Omental fat pad (tissue), 3 donors: ENCODE measurements at regions not wholly inside any gene's neighbourhood (a gene's known extent, or its start where the extent isn't known, plus 50 kb on each side); places are given as distances from the start of the nearest gene placed in this dataset.

Experiments used
- ATAC-seq: fragments of 150-250 bp; one replicate; pipeline ENCODE4 v1.9.1; 2016; ENCODE audit warnings: mild to moderate bottlenecking, moderate library complexity; ENCODE audit not compliant: low FRiP score
- DNase-seq: peaks from one replicate; pipeline ENCODE4 v3.0.0-alpha.2; 2019; ENCODE audit warnings: low spot score
- CTCF ChIP-seq, 3 donors: fragments of 450-650 bp; IDR thresholded peaks; one replicate each; pipeline ENCODE4 v1.5.1; 2016 to 2017; ENCODE audit warnings: antibody characterized with exemption in 3 of 3, mild to moderate bottlenecking in 3 of 3, moderate library complexity in 2 of 3

GRCh38 chr5:106525438-106525837, 1145.3 kb downstream of the EFNA5 start:
- no peak for ATAC-seq
- TF ChIP-seq CTCF (IDR thresholded peaks at IDR 0.05), result no peak
- DNase-seq, result no peak

GRCh38 chr5:106523852-106524251, 1146.9 kb downstream of the EFNA5 start:
- TF ChIP-seq CTCF (IDR thresholded peaks at IDR 0.05), result no peak
- DNase-seq (no peak), ATAC-seq (no peak)

- ATAC-seq (no peak), DNase-seq (no peak)
- no peak for TF ChIP-seq CTCF (IDR thresholded peaks at IDR 0.05)
Observed at GRCh38 chr5:106522296-106522695, 1148.4 kb downstream of the EFNA5 start.

GRCh38 chr5:106521701-106522100, 1149.0 kb downstream of the EFNA5 start:
- ATAC-seq (no peak), DNase-seq (no peak)
- no peak for TF ChIP-seq CTCF (IDR thresholded peaks at IDR 0.05)

GRCh38 chr5:106510321-106510720, 1160.4 kb downstream of the EFNA5 start:
- DNase-seq, result no peak
- ATAC-seq, result no peak
- TF ChIP-seq CTCF (IDR thresholded peaks at IDR 0.05), result no peak

GRCh38 chr5:106508894-106509293, 1161.8 kb downstream of the EFNA5 start:
- no peak for DNase-seq
- TF ChIP-seq CTCF (IDR thresholded peaks at IDR 0.05), result no peak
- ATAC-seq, result no peak

GRCh38 chr5:106493910-106494309, 1176.8 kb downstream of the EFNA5 start:
- TF ChIP-seq CTCF (IDR thresholded peaks at IDR 0.05), result no peak
- ATAC-seq, result no peak
- DNase-seq, result no peak
